Caco-2 (cell line): ENCODE measurements at regions not wholly inside any gene's neighbourhood (a gene's known extent, or its start where the extent isn't known, plus 50 kb on each side); places are given as distances from the start of the nearest gene placed in this dataset.

Experiments
- BruUV-seq: library from RNA; stranded (reverse); fragments of 400-500 nt; replicated peaks from 2 replicates; lab custom pipeline; 2021; lab: Mats Ljungman, UMichigan
- CTCF ChIA-PET: fragments of 300-600 bp; sonication (Branson Sonifier 250); formaldehyde crosslinking; loops from one replicate; lab custom pipeline; 2022; ENCODE audit warnings: antibody characterized with exemption; lab: Charles Lee
- POLR2A ChIA-PET: fragments of 300-600 bp; sonication (Branson Sonifier 250); formaldehyde crosslinking; loops from one replicate; lab custom pipeline; 2022; ENCODE audit warnings: antibody characterized with exemption; lab: Charles Lee
- DNase-seq, 2 experiments: peaks; one replicate each; pipeline versions ENCODE4 v3.0.0 to v3.0.0-alpha.2; 2020 to 2022
- H3K27me3 ChIP-seq: replicated peaks from 2 replicates; pipeline ENCODE4 v1.6.0; 2011; ENCODE audit warnings: low read length; ENCODE audit not compliant: control insufficient read depth, insufficient read depth
- H3K36me3 ChIP-seq: 2 replicates; pipeline ENCODE4 v1.5.1; 2011; ENCODE audit warnings: low read length; ENCODE audit not compliant: control insufficient read depth, insufficient read depth
- H3K4me1 ChIP-seq: fragments of 250-450 bp; sonication (Bioruptor Pico); 2 replicates; pipeline ENCODE4 v1.5.1; 2020; ENCODE audit warnings: mild to moderate bottlenecking
- H3K4me3 ChIP-seq: 2 replicates; pipeline ENCODE4 v1.5.1; 2011; ENCODE audit warnings: low read depth, mild to moderate bottlenecking, control low read depth, low read length
- H3K9me3 ChIP-seq: fragments of 250-450 bp; sonication (Bioruptor Pico); 2 replicates; pipeline ENCODE4 v1.5.1; 2020; ENCODE audit warnings: mild to moderate bottlenecking, moderate library complexity
- H3K27ac Mint-ChIP-seq: one replicate; pipeline ENCODE4 v1.8.0; 2022; ENCODE audit warnings: mixed read lengths; ENCODE audit not compliant: unreplicated experiment
- H3K27me3 Mint-ChIP-seq: one replicate; pipeline ENCODE4 v1.8.0; 2022; ENCODE audit warnings: mixed read lengths; ENCODE audit not compliant: insufficient read depth, unreplicated experiment
- H3K36me3 Mint-ChIP-seq: one replicate; pipeline ENCODE4 v1.8.0; 2022; ENCODE audit warnings: mild to moderate bottlenecking, mixed read lengths; ENCODE audit not compliant: insufficient read depth, unreplicated experiment
- H3K4me1 Mint-ChIP-seq: one replicate; pipeline ENCODE4 v1.8.0; 2022; ENCODE audit warnings: low read depth, mixed read lengths; ENCODE audit not compliant: unreplicated experiment
- H3K4me3 Mint-ChIP-seq: one replicate; pipeline ENCODE4 v1.8.0; 2022; ENCODE audit warnings: mild to moderate bottlenecking, moderate library complexity, mixed read lengths; ENCODE audit not compliant: unreplicated experiment
- H3K9me3 Mint-ChIP-seq: one replicate; pipeline ENCODE4 v1.8.0; 2022; ENCODE audit warnings: mixed read lengths; ENCODE audit not compliant: unreplicated experiment
- CTCF ChIP-seq, 2 experiments: fragments of 200-600 bp in 1 of 2; IDR thresholded peaks; 1 replicate in 1 of 2; 2 replicates in 1 of 2; pipeline versions ENCODE4 v1.5.1 to v1.8.0; 2011 to 2022; ENCODE audit warnings: antibody characterized with exemption in 1 of 2, control low read depth in 1 of 2, inconsistent platforms in 1 of 2, low read depth in 1 of 2, low read length in 1 of 2, mild to moderate bottlenecking in 1 of 2, moderate library complexity in 1 of 2; ENCODE audit not compliant: insufficient read depth in 1 of 2, severe bottlenecking in 1 of 2, unreplicated experiment in 1 of 2
- intact Hi-C: fragments of 100-400 bp; cut with micrococcal nuclease; formaldehyde crosslinking; loops from one replicate; pipeline ENCODE4 v1.10.0; 2022; ENCODE audit not compliant: unreplicated experiment

DNA sequence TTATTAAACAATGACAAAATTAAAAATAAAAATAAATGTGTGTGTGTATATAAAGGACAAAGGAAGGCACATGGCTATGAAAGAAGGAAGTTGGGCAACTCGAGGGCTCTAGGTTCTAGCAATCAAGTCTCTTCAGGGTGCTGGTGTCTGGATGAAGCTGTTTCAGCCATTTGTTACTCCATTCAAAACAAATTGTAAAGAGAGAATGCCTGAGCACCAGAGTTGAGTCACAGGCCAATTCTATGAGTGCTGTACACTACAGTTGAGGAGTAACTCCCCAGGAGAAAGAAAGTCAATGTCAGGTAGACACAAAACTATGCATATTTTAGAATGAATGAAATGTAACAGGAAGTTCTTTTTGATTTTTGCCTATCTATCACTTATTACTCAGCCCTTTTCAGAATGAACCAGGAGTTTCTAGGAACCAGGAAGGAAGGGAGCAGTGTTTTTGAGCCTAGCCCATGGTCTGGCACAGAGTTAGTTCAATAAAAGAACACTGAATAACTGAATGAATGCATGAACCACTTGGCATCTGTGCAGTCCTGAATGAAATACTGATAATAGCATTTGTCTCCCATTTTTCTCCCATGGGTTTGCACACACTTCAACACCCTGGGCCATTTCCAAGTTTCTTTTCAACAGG, 151.7 kb upstream of the CPEB2 start:
- ChIA-PET POLR2A (no interaction called here), CTCF (no interaction called here)
- Mint-ChIP-seq H3K27ac (no peak overlapping the region), H3K9me3 (no peaks in the 10 kb centered on the region), H3K4me3 (no peak overlapping the region), H3K4me1 (no peaks in the 10 kb centered on the region), H3K27me3 (peaks cover 2% of the 10 kb centered on the region), H3K36me3 (no peaks in the 10 kb centered on the region)
- H3K36me3 ChIP-seq = no peaks in the 10 kb centered on the region
- BruUV-seq = no TSS peak
- intact Hi-C loops = no loop called here
- DNase-seq = no peak
- no peak for TF ChIP-seq CTCF (IDR thresholded peaks at IDR 0.05; ENCODE audit: insufficient read depth in 1 of 2, low read depth in 1 of 2, low read length in 1 of 2, severe bottlenecking in 1 of 2, unreplicated experiment in 1 of 2)
- no peak overlapping the region for H3K4me3 ChIP-seq
- no peaks in the 10 kb centered on the region for H3K9me3 ChIP-seq
- no peaks in the 10 kb centered on the region for H3K27me3 ChIP-seq
- H3K4me1 ChIP-seq = no peaks in the 10 kb centered on the region

DNA sequence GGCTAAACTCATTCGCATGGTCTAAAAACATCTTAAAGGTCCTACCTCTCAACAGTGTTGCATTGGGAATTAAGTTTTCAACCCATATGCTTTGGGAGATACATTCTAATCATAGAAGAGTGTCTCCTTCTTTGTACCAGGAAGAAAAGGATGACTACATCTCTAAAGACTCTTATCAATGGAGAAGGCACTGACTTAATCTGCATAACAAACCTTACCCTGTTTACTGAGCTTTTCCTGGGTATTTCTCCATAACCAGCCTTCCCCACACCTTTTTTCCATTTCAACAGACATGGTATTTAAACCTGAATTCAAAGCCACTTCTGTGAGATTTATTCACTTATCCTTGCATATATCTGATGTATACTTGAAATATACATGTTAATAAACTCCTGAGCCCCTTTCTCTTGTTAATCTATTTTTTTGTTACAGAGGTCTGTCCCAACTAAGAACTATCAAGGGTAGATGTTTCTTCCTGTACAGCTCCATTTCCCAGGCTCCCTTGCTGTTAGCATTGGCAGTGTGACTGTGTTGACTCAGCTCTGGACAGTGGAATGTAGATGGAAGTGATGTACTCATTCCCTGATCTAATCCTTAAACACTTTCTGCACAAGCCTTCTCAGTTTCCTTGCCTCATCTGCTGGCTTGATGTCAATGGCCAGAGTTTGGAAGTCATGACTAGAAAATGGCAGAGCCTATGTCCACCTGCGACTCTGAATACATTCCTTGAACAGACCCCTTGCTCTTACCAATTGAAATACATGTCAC, 148.9 kb upstream of the CPEB2 start:
- CTCF ChIA-PET = no interaction called here
- no peak overlapping the region for H3K27ac Mint-ChIP-seq
- H3K36me3 Mint-ChIP-seq = no peaks in the 10 kb centered on the region
- no peaks in the 10 kb centered on the region for H3K4me1 ChIP-seq
- intact Hi-C loops = no loop called here
- no peak for TF ChIP-seq CTCF (IDR thresholded peaks at IDR 0.05; ENCODE audit: insufficient read depth in 1 of 2, low read depth in 1 of 2, low read length in 1 of 2, severe bottlenecking in 1 of 2, unreplicated experiment in 1 of 2)
- H3K27me3 Mint-ChIP-seq = peaks cover 2% of the 10 kb centered on the region
- H3K27me3 ChIP-seq = no peaks in the 10 kb centered on the region
- no peaks in the 10 kb centered on the region for H3K9me3 ChIP-seq
- no peaks in the 10 kb centered on the region for H3K9me3 Mint-ChIP-seq
- no peak overlapping the region for H3K4me3 ChIP-seq
- no peaks in the 10 kb centered on the region for H3K4me1 Mint-ChIP-seq
- no peak overlapping the region for H3K4me3 Mint-ChIP-seq
- no peaks in the 10 kb centered on the region for H3K36me3 ChIP-seq
- POLR2A ChIA-PET = no interaction called here
- no TSS peak for BruUV-seq
- DNase-seq = no peak

GRCh38 chr4:14855719-14856061, 146.6 kb upstream of the CPEB2 start:
- Mint-ChIP-seq H3K27me3 (peaks cover 2% of the 10 kb centered on the region), H3K4me3 (no peak overlapping the region), H3K27ac (no peak overlapping the region), H3K4me1 (no peaks in the 10 kb centered on the region), H3K9me3 (no peaks in the 10 kb centered on the region), H3K36me3 (no peaks in the 10 kb centered on the region)
- no peaks in the 10 kb centered on the region for H3K4me1 ChIP-seq
- H3K9me3 ChIP-seq = no peaks in the 10 kb centered on the region
- TF ChIP-seq CTCF (IDR thresholded peaks at IDR 0.05; ENCODE audit: insufficient read depth in 1 of 2, low read depth in 1 of 2, low read length in 1 of 2, severe bottlenecking in 1 of 2, unreplicated experiment in 1 of 2) = no peak
- intact Hi-C loops = no loop called here
- H3K36me3 ChIP-seq = no peaks in the 10 kb centered on the region
- CTCF ChIA-PET = no interaction called here
- H3K27me3 ChIP-seq = no peaks in the 10 kb centered on the region
- POLR2A ChIA-PET = no interaction called here
- DNase-seq = no peak
- no peak overlapping the region for H3K4me3 ChIP-seq
- no TSS peak for BruUV-seq
